SK-N-MC (cell line): ENCODE measurements at regions not wholly inside any gene's neighbourhood (a gene's known extent, or its start where the extent isn't known, plus 50 kb on each side); places are given as distances from the start of the nearest gene placed in this dataset.

Source experiments
- DNase-seq: peaks from one replicate; pipeline ENCODE4 v3.0.0-alpha.2; 2011; ENCODE audit warnings: low read depth, low spot score
- H3K27ac ChIP-seq: fragments of 200-600 bp; sonication (generic); 2 replicates; pipeline ENCODE4 v1.5.1; 2016; ENCODE audit warnings: mixed run types
- H3K36me3 ChIP-seq: fragments of 200-600 bp; sonication (generic); 2 replicates; pipeline ENCODE4 v1.6.1; 2017; ENCODE audit warnings: antibody characterized with exemption, low read length, mixed read lengths; ENCODE audit not compliant: insufficient read depth
- H3K4me3 ChIP-seq: fragments of 200-600 bp; sonication (generic); 2 replicates; pipeline ENCODE4 v1.5.1; 2016
- H3K9ac ChIP-seq: fragments of 200-600 bp; sonication (generic); 2 replicates; pipeline ENCODE4 v1.8.0; 2017; ENCODE audit warnings: mixed run types, mixed read lengths; ENCODE audit not compliant: insufficient read length
- H3K9me3 ChIP-seq: fragments of 200-600 bp; sonication (generic); 2 replicates; pipeline ENCODE4 v1.6.1; 2017; ENCODE audit warnings: low read depth, mild to moderate bottlenecking, antibody characterized with exemption, low read length, moderate library complexity, mixed read lengths
- EZH2 ChIP-seq: fragments of 200-600 bp; sonication (generic); IDR thresholded peaks from one replicate; pipeline ENCODE4 v1.6.1; 2017; ENCODE audit warnings: antibody characterized with exemption
- FOXP2 ChIP-seq: optimal IDR thresholded peaks from 2 replicates; pipeline ENCODE3; 2011; ENCODE audit warnings: mild to moderate bottlenecking, moderate library complexity; ENCODE audit not compliant: insufficient read depth; ENCODE audit errors: extremely low read length, control extremely low read depth
- POLR2AphosphoS5 ChIP-seq: IDR thresholded peaks from 2 replicates; pipeline ENCODE4 v1.6.1; 2012; ENCODE audit warnings: mild to moderate bottlenecking, low read depth, low read length, borderline replicate concordance

DNA sequence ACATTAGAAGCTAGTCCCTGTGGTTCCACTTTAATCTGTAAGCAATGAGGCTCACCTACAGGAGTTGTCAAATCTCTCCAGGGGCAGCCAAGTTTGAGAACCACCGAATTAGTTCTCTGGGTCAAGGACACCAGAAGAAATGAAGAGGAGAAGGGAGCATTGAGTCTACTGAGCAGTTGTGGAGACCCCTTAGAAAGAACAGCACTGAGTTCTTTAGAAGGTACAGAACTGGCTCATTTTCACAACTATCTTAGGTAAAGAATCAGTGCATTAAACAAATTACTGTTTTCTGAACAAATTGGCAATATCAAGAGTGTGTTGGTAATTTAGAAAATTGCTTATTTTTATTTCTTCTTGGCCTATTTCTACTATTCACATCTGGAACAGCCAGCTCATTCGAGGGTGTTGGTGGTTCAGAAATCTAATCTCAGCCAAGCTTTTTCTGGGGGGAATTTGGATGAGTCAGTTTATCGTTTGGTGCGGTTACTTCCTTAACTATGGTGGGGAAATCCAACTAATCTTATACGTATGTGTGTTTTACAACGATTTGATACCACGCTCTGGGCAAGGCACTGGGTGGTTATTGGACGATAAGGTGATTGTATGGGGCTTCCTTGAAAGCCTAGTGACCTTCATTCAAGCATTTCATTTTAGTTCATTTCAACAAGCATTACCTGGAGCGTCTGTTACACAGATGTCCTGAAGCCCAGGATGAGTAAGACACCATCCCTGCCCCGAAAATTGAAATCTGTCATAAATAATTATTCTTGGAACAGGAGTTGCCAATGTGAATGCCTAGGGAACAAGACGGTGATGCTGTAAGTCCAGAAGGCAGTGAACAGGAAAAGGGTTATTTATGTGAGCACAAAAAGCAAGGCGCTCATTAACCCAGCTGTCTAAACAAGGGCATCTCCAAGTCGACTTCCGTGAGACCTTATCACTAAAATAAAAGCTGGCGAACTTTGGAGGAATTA, 52.0 kb upstream of the TMPRSS2 start:
- TF ChIP-seq FOXP2: no peak
- TF ChIP-seq EZH2: no peak
- no peak for TF ChIP-seq POLR2AphosphoS5
- Histone ChIP-seq H3K27ac (no peak overlapping the region), H3K9me3 (no peaks in the 10 kb centered on the region), H3K4me3 (no peak overlapping the region), H3K9ac (no peak overlapping the region), H3K36me3 (no peaks in the 10 kb centered on the region)
- DNase-seq: no peak

DNA sequence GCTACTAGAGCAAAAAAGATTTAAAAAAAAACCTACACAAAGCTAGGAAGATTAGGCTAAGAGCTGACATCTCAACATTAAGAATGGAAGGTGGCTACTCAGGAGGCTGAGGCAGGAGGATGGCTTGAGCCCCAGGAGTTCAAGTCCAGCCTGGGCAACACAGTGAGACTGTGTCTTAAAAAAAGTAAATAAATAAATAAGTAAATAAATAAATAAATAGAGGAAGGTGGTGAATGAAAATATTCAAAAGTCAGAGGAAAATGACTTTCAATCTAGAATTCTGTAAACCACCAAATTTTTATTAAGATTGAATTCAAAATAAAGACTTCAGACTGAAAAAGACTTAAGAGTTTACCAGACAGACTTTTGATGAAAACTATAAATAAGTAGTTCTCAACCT, 50.9 kb upstream of the TMPRSS2 start:
- Histone ChIP-seq H3K9me3 (no peaks in the 10 kb centered on the region), H3K9ac (no peak overlapping the region), H3K4me3 (no peak overlapping the region), H3K36me3 (no peaks in the 10 kb centered on the region), H3K27ac (no peak overlapping the region)
- TF ChIP-seq FOXP2 (no peak), EZH2 (no peak), POLR2AphosphoS5 (no peak)
- DNase-seq: no peak

GRCh38 chr21:41557884-41558283, 49.9 kb upstream of the TMPRSS2 start:
- no peak overlapping the region for H3K9ac ChIP-seq
- H3K9me3 ChIP-seq: no peaks in the 10 kb centered on the region
- H3K36me3 ChIP-seq: no peaks in the 10 kb centered on the region
- no peak overlapping the region for H3K27ac ChIP-seq
- H3K4me3 ChIP-seq: no peak overlapping the region
- TF ChIP-seq FOXP2 (no peak), POLR2AphosphoS5 (no peak), EZH2 (no peak)
- no peak for DNase-seq
